ENCODE measurements at regions not wholly inside any gene's neighbourhood (a gene's known extent, or its start where the extent isn't known, plus 50 kb on each side); places are given as distances from the start of the nearest gene placed in this dataset.
"Not testable (repeated sequence)": the region's sequence is repeated elsewhere in the genome, so short reads cannot be mapped to it uniquely, and the experiment has no call there.

DNA sequence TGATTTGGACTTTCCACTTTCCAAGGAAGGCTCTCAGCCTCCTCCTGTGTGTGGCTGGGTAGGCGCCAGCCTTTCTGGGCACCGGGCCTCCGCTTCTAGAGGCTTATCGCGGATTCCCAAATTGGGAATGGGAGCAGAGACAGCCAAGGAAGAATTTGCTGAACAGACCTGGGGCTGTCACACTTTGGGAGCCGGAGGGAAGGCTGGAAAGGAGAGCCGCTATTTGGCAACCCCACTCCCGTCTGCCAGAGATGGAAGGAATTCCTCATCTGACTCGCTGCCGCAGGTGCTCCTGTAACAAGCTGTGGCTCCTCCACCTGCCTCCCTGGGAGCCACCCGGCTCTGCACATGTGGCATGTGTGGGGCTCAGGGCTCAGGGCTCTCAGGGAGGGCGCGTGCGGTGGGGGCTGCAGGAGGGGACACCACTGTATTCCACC, 50.8 kb upstream of the ECHDC3 start:
- Histone ChIP-seq H3K27me3 (no peaks in the 10 kb centered on the region), H3K9me3 (no peaks in the 10 kb centered on the region), H3K4me3 (no peak overlapping the region), H3K4me1 (no peaks in the 10 kb centered on the region), H3K36me3 (no peaks in the 10 kb centered on the region), H3K27ac (no peak overlapping the region)
- TF ChIP-seq, protein P1, sequence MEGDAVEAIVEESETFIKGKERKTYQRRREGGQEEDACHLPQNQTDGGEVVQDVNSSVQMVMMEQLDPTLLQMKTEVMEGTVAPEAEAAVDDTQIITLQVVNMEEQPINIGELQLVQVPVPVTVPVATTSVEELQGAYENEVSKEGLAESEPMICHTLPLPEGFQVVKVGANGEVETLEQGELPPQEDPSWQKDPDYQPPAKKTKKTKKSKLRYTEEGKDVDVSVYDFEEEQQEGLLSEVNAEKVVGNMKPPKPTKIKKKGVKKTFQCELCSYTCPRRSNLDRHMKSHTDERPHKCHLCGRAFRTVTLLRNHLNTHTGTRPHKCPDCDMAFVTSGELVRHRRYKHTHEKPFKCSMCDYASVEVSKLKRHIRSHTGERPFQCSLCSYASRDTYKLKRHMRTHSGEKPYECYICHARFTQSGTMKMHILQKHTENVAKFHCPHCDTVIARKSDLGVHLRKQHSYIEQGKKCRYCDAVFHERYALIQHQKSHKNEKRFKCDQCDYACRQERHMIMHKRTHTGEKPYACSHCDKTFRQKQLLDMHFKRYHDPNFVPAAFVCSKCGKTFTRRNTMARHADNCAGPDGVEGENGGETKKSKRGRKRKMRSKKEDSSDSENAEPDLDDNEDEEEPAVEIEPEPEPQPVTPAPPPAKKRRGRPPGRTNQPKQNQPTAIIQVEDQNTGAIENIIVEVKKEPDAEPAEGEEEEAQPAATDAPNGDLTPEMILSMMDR (IDR thresholded peaks at IDR 0.05), result no peak
- TF ChIP-seq POLR2AphosphoS5 (IDR thresholded peaks at IDR 0.05) (no peak), POLR2A (IDR thresholded peaks at IDR 0.05) (no peak)
- intact Hi-C loops (cut with DNase I; ENCODE audit: low total_unique reads), result no loop called here
- DNase-seq (ENCODE audit: low spot score in 2 of 2), result no peak

GRCh38 chr10:11689945-11690736, 52.0 kb upstream of the ECHDC3 start:
- TF ChIP-seq POLR2AphosphoS5 (IDR thresholded peaks at IDR 0.05) (no peak), POLR2A (IDR thresholded peaks at IDR 0.05) (no peak)
- TF ChIP-seq, protein P1 (IDR thresholded peaks at IDR 0.05), result no peak
- H3K27me3 ChIP-seq, result no peaks in the 10 kb centered on the region
- H3K4me1 ChIP-seq, result no peaks in the 10 kb centered on the region
- DNase-seq (ENCODE audit: low spot score in 2 of 2), result no peak
- no peaks in the 10 kb centered on the region for H3K36me3 ChIP-seq
- H3K27ac ChIP-seq, result no peak overlapping the region
- no peaks in the 10 kb centered on the region for H3K9me3 ChIP-seq
- intact Hi-C loops (cut with DNase I; ENCODE audit: low total_unique reads), result no loop called here
- H3K4me3 ChIP-seq, result no peak overlapping the region

DNA sequence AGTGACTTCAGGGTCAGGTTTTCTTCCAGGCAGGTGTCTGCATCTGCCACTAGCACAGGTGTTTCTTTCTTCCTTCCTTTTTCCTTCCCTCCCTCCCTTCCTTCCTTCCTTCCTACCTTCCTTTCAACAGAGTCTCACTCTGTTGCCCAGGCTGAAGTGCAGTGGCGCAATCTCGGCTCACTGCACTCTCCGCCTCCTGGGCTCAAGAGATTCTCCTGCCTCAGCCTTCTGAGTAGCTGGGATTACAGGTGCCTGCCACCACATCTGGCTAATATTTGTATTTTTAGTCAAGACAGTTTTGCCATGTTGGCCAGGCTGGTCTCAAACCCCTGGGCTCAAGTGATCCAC, 53.8 kb upstream of the ECHDC3 start:
- DNase-seq (ENCODE audit: low spot score in 2 of 2); H3K36me3 ChIP-seq; H3K9me3 ChIP-seq; H3K4me3 ChIP-seq; H3K4me1 ChIP-seq; intact Hi-C loops (cut with DNase I; ENCODE audit: low total_unique reads); H3K27me3 ChIP-seq: not testable (repeated sequence)
- peak overlapping the region; percentile 69 to 87 for H3K27ac ChIP-seq

DNA sequence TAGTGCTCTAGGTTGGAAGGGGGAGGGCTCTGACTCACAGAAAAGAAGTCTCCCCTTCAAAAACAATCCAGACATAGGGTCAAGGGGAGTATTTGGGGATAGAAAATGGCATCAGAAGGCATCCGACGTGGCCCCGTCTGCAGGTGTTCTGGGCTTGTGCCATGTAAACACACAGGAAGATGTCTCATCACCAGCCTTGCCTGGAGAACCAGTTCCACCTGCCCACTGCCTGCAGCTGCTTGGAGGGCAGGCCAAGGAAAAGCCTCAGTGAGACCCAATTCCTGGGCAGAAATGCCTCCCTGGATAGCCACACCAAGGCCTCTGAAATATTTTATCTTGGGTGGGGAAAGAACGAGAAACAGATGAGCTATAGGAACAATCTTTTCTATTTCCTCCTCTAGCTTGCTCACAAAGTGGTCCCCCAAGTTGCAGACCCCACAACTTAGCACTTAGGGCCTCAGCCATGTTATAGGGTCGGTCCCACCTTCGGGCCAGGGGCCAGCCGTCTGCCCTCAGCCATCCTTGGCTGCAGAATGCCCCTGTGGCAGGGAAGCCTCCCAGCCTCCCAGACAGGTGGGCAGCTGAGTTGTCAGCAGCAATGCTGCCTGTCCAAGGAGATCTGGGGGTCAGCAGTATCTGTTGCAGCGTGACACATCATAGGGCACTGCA, 54.3 kb upstream of the ECHDC3 start:
- Histone ChIP-seq H3K4me3 (no peak overlapping the region), H3K27ac (peak overlapping the region; percentile 69 to 87), H3K4me1 (peaks cover 0 to 2% of the 10 kb centered on the region in 2 donors), H3K27me3 (no peaks in the 10 kb centered on the region), H3K36me3 (no peaks in the 10 kb centered on the region), H3K9me3 (no peaks in the 10 kb centered on the region)
- peak; percentile 76 to 77 for DNase-seq (ENCODE audit: low spot score in 2 of 2)
- intact Hi-C loops (cut with DNase I; ENCODE audit: low total_unique reads), result no loop called here
- TF ChIP-seq, protein P1 (IDR thresholded peaks at IDR 0.05), result no peak
- TF ChIP-seq POLR2AphosphoS5 (IDR thresholded peaks at IDR 0.05), result peak in 1 of 3 donors; percentile 9
- no peak for TF ChIP-seq POLR2A (IDR thresholded peaks at IDR 0.05)

GRCh38 chr10:11687357-11687771, 54.8 kb upstream of the ECHDC3 start:
- peak overlapping the region; percentile 69 to 87 for H3K27ac ChIP-seq
- H3K27me3 ChIP-seq, result no peaks in the 10 kb centered on the region
- peaks cover 0 to 2% of the 10 kb centered on the region in 2 donors for H3K4me1 ChIP-seq
- no peaks in the 10 kb centered on the region for H3K9me3 ChIP-seq
- no peaks in the 10 kb centered on the region for H3K36me3 ChIP-seq
- H3K4me3 ChIP-seq, result no peak overlapping the region
- DNase-seq (ENCODE audit: low spot score in 2 of 2), result peak in 1 of 2 donors; percentile 75
- TF ChIP-seq POLR2AphosphoS5 (IDR thresholded peaks at IDR 0.05), result peak in 2 of 3 donors; percentile 23 to 72
- no peak for TF ChIP-seq POLR2A (IDR thresholded peaks at IDR 0.05)
- intact Hi-C loops (cut with DNase I; ENCODE audit: low total_unique reads), result no loop called here

GRCh38 chr10:11685787-11686218, 56.4 kb upstream of the ECHDC3 start:
- H3K4me1 ChIP-seq, result peaks cover 0 to 2% of the 10 kb centered on the region in 2 donors
- TF ChIP-seq POLR2A (IDR thresholded peaks at IDR 0.05), result no peak
- no peak for TF ChIP-seq POLR2AphosphoS5 (IDR thresholded peaks at IDR 0.05)
- TF ChIP-seq, protein P1 (IDR thresholded peaks at IDR 0.05), result no peak
- no peaks in the 10 kb centered on the region for H3K27me3 ChIP-seq
- H3K4me3 ChIP-seq, result no peak overlapping the region
- H3K9me3 ChIP-seq, result no peaks in the 10 kb centered on the region
- peak; percentile 60 to 69 for DNase-seq (ENCODE audit: low spot score in 2 of 2)
- H3K36me3 ChIP-seq, result no peaks in the 10 kb centered on the region
- peak overlapping the region; percentile 19 to 89 for H3K27ac ChIP-seq
- intact Hi-C loops (cut with DNase I; ENCODE audit: low total_unique reads), result no loop called here
